HG02610 (cell line): ENCODE measurements at regions not wholly inside any gene's neighbourhood (a gene's known extent, or its start where the extent isn't known, plus 50 kb on each side); places are given as distances from the start of the nearest gene placed in this dataset.
"Not testable (repeated sequence)": the region's sequence is repeated elsewhere in the genome, so short reads cannot be mapped to it uniquely, and the experiment has no call there.

ENCODE experiments used
- ATAC-seq: cut with Tn5 transposase; IDR thresholded peaks from one replicate; pipeline ENCODE4 v1.9.1; 2021; ENCODE audit warnings: mild to moderate bottlenecking, moderate library complexity; ENCODE audit not compliant: unreplicated experiment

DNA sequence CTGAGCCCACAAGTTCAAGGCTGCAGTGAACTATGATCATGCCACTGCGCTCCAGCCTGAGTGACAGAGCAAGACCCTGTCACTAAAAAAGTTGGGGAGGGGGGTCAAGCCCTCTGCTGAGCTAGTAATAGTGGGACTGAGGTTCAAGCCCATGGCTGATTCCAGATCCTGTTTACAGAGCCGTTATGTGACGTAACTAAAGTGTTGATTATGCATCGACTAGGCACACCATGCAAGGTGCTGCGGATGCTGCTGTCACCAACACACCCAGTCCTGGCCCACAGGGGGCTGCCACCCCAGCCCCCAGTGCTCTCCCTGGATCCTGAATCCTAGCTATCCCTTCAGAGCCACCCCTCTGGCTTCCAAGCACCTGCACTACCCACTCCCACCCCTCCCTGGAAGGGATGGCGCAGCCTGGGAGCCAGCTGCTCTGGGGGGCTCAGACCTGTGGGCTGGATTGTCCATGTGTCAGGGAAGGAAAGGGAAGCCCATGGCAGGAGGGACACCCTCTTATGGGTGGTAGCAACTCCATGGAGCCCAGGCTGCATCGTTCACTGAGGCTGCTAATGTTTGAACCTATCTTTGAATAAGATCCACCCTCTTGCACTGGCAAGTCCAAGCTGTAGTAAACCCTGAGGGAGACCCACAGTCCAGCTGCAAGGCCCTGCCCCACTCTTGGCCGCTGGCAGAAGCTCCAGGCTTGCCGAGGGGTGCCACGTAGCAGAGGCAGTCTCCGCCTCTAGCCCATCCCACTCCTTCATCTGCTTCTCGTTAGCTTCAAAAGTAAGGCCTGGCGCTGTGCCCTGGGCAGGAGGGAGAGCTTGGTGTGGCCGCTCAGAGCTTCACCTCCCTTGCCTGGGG is 95.0 kb downstream of the SNX5 start:
- ATAC-seq: no peak

DNA sequence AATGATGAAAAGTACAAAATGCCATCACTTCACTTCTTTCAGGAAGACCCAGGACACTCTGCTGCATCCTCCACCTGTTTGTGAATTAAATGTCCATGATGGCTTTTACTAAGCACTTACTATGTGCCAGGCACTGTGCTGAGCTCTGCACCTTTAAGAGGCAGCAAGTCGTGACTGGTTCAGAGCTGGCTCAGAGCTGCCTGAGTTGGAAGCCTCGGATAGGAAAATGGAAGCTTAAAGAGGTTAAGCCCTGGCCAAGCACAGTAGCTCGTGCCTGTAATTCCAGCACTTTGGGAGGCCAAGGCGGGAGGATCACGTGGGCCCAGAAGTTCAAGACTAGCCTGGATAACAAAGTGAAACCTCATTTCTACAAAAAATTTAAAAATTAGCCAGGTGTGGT is 95.6 kb downstream of the SNX5 start:
- ATAC-seq: no peak

GRCh38 chr20:17872434-17872833 is 96.2 kb downstream of the SNX5 start:
- no peak for ATAC-seq

GRCh38 chr20:17871886-17872285 is 96.7 kb downstream of the SNX5 start:
- no peak for ATAC-seq

- ATAC-seq: no peak
Observed at GRCh38 chr20:17871181-17871580, 97.4 kb downstream of the SNX5 start.

- ATAC-seq: no peak
Observed at GRCh38 chr20:17870086-17870740, 98.4 kb downstream of the SNX5 start.

- ATAC-seq: no peak
Observed at GRCh38 chr20:17869295-17869994, 99.1 kb downstream of the SNX5 start.

DNA sequence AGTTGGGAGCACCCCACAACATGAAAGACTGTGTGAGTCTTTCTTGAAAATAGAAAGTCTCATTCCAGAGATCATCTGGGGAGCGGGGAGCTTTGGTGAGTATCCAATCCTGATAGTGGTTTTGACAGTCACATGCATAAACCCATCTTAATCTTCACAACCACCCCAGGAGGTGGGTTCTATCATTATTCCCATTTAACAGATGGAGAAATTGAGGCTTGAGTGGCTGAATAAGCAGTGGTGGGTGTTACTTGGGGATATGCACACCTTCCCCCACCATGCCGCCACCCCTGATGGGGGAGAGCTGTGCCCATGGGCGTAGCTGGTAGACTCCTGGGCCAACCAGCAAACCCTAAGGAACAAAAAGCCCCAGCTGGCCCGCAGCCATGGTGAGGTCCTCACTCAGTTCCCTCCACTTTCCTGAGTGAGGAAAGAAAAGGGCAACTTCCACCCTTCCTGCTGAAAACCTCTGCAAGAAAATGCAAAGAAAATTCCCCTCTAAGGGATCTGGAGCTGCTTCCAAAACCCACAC is 99.8 kb downstream of the SNX5 start:
- no peak for ATAC-seq

DNA sequence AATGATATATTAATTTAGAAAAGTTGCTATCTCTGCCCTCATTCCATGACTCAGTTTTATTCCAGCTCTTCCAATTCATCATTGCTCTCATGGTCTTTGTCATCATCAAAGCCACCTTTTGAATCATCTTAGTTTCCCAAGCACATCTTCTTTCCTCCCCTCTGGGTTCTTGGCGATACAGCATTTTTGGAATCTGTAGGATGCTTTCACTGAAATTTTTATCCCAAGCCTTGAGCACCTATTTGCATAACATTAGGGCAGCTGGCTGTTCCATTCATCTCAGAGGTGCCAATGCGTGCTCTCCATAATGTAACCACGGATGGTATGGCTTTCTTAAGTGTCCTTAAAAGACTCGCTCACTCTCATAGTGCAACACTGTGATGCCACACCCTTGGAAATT is 100.4 kb downstream of the SNX5 start:
- ATAC-seq: no peak

GRCh38 chr20:17867131-17867925 is 101.3 kb downstream of the SNX5 start:
- ATAC-seq: no peak

DNA sequence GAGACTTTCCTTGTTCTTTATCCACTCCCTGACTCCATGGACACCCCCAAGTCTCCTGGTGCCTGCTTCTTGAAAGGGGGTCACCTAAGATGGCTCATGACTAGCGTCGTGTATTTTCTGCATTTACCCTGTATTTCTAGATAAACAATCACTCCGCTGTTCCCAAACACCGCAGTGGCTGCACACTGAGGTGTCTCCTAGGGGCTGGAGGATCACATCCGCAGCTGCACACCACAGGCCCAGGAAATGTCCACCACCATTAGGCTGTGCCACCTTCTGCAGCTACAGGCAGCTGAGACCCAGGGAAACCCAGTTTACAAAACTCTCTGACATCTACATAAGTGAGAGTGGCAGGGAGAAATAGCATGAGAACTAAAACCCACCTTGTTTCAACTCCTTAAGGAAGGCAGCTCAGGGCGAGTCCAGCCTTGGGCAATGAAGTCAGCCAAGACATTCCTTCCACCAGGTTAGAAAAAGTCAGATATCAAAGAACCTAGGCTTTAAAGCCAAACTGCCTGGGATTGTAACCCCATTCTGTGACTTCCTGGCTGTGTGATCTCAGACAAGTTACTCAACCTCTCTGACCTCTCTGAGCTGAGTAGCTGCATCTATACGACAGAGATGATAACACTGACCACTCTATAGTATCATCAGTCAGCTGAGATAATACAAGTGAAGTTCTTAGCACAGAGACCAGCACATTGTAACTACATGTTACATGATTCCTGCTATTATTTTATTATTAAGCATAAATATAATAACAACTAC is 102.2 kb downstream of the SNX5 start:
- ATAC-seq: no peak

DNA sequence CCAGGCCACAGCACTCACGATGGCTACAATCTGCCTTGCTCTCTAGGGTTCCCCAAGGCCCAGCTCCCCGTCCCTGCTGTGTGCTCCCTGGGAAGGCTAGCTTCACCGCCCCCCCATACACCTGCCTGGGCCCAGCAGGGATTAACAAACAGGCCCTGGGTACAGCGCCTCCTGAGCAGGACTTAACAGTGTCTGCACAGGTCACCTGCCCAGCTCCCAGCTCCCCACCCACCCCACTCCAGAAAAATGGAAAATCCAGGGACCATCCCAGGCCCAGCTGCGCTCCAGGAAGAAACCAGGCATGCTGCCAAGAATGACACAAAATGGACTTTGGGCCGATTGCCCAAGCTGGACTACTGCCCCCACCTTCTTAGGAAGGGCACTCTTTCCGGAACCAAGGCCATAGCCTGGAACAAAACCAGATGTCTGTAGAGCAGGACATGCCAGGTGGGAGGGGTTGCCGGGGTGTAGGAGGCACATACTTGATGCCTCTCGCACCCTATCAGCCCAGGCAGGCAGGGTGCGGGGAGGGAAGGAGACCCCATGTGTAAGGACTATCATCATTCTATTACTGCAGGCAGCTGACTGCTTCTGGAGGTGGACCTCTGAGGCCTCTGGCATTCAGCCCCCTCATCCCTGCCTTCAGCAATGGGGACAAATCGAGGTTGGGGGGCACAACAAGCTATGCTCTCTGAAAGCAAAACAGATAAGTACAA is 104.9 kb downstream of the SNX5 start:
- no peak for ATAC-seq

DNA sequence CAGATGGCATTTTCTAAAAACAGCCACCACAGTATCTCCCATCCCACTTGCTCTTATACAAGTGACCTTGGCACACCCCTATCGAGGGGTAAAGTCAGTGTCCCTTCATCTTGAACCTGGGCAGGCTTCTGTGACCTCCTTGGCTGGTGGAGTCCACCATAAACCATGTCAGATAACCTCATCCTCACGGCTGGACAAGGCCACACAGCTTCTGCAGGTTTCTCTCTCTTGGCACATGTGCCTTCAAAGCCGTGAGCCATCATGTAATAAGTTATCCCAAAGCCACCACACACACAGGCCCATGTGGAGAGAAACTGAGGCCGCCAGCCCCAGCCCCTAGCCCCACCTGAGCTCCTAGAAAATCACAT is 105.4 kb downstream of the SNX5 start:
- no peak for ATAC-seq

DNA sequence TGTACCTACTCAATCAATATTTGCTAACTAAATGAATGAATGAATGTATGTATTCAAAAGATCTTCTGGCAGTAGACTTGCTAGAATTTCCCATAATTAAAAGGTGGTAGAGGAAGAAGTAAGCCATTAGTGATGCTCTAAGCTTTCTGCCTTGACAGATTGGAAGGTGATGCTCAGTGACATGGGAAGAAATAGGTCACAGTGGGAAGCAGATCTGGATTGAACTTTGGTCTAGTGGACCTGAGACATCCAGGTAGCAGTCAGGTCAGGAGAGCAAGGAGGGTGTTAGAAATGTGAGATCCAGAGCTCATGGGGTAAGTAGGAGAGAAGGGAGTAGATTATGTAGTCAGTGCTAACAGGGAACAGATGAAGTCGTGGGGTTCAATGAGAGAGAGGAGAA is 106.4 kb downstream of the SNX5 start:
- ATAC-seq: no peak

GRCh38 chr20:17861620-17862019 is 107.0 kb downstream of the SNX5 start:
- not testable (repeated sequence) for ATAC-seq

- no peak for ATAC-seq
Observed at GRCh38 chr20:17860301-17861197, 108.0 kb downstream of the SNX5 start.

- no peak for ATAC-seq
Observed at GRCh38 chr20:17859616-17860232, 108.9 kb downstream of the SNX5 start.

DNA sequence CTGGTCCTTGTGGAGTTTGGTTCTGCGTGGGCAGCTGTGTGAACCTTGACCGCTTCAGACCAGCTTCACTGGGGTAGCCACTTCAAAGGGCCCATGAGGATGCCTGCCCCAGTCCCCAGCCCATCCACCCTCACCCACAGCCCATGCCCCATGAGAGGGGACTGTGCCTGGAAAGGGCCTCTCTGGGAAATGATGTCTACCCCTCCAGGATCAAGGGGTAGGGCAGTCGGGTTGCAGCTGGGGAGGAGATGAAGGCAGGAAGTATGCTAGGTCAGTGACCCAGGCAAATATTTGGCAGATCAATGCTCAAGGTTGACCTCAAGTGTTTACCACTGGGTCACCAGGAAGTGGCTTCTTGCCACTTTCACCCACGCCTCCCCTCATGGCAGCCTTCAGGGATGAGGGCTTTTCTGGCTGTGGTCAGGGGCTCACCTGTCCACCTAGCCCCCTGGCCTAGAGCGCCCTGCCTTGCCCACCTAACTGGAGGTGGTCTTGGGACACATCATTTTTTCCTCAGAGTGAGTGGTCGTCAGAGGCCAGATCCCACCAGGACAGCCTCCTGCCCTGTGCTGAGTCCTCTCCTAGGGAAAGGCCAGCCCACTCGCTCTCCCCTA is 109.5 kb downstream of the SNX5 start:
- no peak for ATAC-seq
